ENCODE measurements at regions not wholly inside any gene's neighbourhood (a gene's known extent, or its start where the extent isn't known, plus 50 kb on each side); places are given as distances from the start of the nearest gene placed in this dataset.

GRCh38 chr20:9966966-9967365 is 67.8 kb upstream of the ANKEF1 start:
- no peak overlapping the region for H3K4me2 ChIP-seq (ENCODE audit: insufficient read depth, low read length)
- H2AFZ ChIP-seq (ENCODE audit: low read depth, low read length): no peak overlapping the region
- no peaks in the 10 kb centered on the region for H3K79me2 ChIP-seq (ENCODE audit: control insufficient read depth, insufficient read depth, low read length)
- TF ChIP-seq ZBTB5 (IDR thresholded peaks at IDR 0.05): no peak
- no peak for TF ChIP-seq ZC3H8 (IDR thresholded peaks at IDR 0.05)
- TF ChIP-seq ZBTB43 (CRISPR knock-in tag; IDR thresholded peaks at IDR 0.05): no peak
- TF ChIP-seq KHSRP (IDR thresholded peaks at IDR 0.05): no peak
- TF ChIP-seq ZKSCAN3 (CRISPR knock-in tag; IDR thresholded peaks at IDR 0.05): no peak
- TF ChIP-seq CTCF (IDR thresholded peaks at IDR 0.05 in 2 of 3, conservative IDR thresholded peaks at IDR 0.05 in 1 of 3; ENCODE audit: insufficient read depth in 2 of 3, low read depth in 1 of 3, low read length in 3 of 3): peak in 2 of 3 experiments; percentile 10 to 21; a peak in 1 of 6 replicates
- no peak for TF ChIP-seq CTCFL (IDR thresholded peaks at IDR 0.05; ENCODE audit: borderline replicate concordance, insufficient read depth, low read depth, low read length, poor library complexity, severe bottlenecking)
- no peak for TF ChIP-seq RNF2 (IDR thresholded peaks at IDR 0.05)
- ChIA-PET CTCF (ENCODE audit: low intra/inter-chr PET ratio) (no interaction called here), POLR2A (no interaction called here)
- no peaks in the 10 kb centered on the region for H3K9me3 ChIP-seq (replicated peaks; ENCODE audit: control insufficient read depth, insufficient read depth, low read depth, low read length)
- H3K4me1 ChIP-seq (replicated peaks in 1 of 2; ENCODE audit: control insufficient read depth in 2 of 2, insufficient read depth in 2 of 2, low read length in 2 of 2): no peaks in the 10 kb centered on the region
- DNase-seq (ENCODE audit: extremely low read depth in 1 of 4, low spot score in 3 of 4): peak in 1 of 4 experiments; percentile 2
- H3K4me3 ChIP-seq: no peak overlapping the region
- H3K27ac ChIP-seq (ENCODE audit: extremely low read depth, low read depth, low read length): no peak overlapping the region
- no peaks in the 10 kb centered on the region for H4K20me1 ChIP-seq (replicated peaks; ENCODE audit: control insufficient read depth, insufficient read depth, low read length)
- no peaks in the 10 kb centered on the region for H3K36me3 ChIP-seq (ENCODE audit: control insufficient read depth, insufficient read depth, low read length)
- no TSS peak for BruUV-seq (replicated peaks)
- in situ Hi-C loops (cut with MboI): no loop called here
- H3K9me1 ChIP-seq (ENCODE audit: control insufficient read depth, insufficient read depth, low read length): no peaks in the 10 kb centered on the region
- no peak for ATAC-seq
- intact Hi-C loops (cut with micrococcal nuclease): no loop called here
- no peak for FAIRE-seq
- H3K27me3 ChIP-seq (ENCODE audit: control insufficient read depth in 2 of 2, insufficient read depth in 2 of 2, low read length in 2 of 2): no peaks in the 10 kb centered on the region
- WGBS (ENCODE audit: insufficient coverage, low coverage, missing lambda C conversion rate): 0% methylated on average over 7 of the region's 7 CpGs
- no peak overlapping the region for H3K9ac ChIP-seq (ENCODE audit: insufficient read depth in 1 of 2, low read depth in 2 of 2, low read length in 2 of 2)
